ENCODE measurements at regions not wholly inside any gene's neighbourhood (a gene's known extent, or its start where the extent isn't known, plus 50 kb on each side); places are given as distances from the start of the nearest gene placed in this dataset.

DNA sequence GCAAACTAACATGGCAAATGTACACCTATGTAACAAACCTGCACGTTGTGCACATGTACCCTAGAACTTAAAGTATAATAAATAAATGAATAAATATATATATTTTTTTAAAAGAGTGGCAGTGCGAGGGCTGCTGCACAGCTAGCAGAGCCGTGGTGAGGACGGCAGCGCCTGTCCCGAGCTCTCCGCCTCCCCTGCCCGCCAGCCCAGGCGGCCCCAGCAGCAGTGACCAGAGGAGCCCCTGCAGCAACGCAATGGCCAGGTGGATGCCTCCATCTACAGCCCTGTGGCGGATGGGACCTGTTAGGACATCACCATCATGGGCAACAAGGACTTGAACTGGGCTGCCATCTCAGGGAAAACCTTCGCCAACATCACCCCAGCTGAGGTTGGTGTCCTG lies 351.9 kb downstream of the FAM72C start:
- H3K27me3 ChIP-seq = no peaks in the 10 kb centered on the region
- H3K4me1 ChIP-seq = no peaks in the 10 kb centered on the region
- no peak overlapping the region for H3K27ac ChIP-seq
- in situ Hi-C loops (cut with MboI; ENCODE audit: low sequenced_read_pairs in 4 of 4) (no loop called here), intact Hi-C loops (cut with DNase I; ENCODE audit: low total_unique reads) (no loop called here)
- DNase-seq (no peak), ATAC-seq (no peak)
- no peaks in the 10 kb centered on the region for H3K36me3 ChIP-seq
- H3K9me3 ChIP-seq = no peaks in the 10 kb centered on the region
- no peak overlapping the region for H3K4me3 ChIP-seq
- TF ChIP-seq, protein P1, sequence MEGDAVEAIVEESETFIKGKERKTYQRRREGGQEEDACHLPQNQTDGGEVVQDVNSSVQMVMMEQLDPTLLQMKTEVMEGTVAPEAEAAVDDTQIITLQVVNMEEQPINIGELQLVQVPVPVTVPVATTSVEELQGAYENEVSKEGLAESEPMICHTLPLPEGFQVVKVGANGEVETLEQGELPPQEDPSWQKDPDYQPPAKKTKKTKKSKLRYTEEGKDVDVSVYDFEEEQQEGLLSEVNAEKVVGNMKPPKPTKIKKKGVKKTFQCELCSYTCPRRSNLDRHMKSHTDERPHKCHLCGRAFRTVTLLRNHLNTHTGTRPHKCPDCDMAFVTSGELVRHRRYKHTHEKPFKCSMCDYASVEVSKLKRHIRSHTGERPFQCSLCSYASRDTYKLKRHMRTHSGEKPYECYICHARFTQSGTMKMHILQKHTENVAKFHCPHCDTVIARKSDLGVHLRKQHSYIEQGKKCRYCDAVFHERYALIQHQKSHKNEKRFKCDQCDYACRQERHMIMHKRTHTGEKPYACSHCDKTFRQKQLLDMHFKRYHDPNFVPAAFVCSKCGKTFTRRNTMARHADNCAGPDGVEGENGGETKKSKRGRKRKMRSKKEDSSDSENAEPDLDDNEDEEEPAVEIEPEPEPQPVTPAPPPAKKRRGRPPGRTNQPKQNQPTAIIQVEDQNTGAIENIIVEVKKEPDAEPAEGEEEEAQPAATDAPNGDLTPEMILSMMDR (IDR thresholded peaks at IDR 0.05 in 4 of 5, conservative IDR thresholded peaks at IDR 0.05 in 1 of 5) = no peak
- no peak for TF ChIP-seq POLR2A (IDR thresholded peaks at IDR 0.05)

DNA sequence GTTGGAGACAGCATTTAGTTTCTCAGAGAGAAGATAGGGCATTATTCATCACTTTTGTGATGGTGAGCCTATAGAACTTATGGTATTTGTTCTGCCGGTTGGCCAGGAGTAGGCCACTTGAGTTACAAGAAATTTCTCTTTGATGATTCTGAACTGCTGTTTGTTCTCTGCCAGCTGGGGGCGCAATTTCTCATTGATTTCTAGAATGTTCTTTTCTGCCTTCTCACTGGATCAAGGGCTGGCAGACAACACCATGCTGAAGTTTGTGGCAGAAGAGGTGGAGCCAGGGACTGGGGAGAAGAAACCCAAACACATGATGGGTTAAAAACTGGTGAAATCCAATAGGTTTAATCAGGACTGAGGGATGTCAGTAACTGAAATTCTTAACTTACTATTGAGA lies 360.6 kb downstream of the FAM72C start:
- no peak for DNase-seq

DNA sequence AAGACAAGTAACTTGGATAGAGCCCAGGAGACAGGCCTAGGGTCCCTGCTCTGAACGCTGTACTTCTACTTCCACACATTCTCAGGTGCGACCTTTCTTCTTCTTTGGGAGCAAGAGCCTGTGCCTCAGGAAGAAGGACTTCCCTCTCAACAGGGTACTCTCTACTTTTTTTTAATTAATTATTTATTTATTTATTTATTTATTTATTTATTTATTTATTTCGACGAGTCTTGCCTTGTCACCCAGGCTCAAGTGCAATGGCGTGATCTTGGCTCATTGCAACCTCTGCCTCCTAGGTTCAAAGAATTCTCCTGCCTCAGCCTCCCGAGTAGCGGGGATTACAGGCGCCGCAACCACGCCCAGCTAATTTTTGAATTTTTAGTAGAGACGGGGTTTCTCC lies 361.6 kb downstream of the FAM72C start:
- Histone ChIP-seq H3K27ac (no peak overlapping the region), H3K27me3 (no peaks in the 10 kb centered on the region), H3K36me3 (no peaks in the 10 kb centered on the region), H3K4me1 (no peaks in the 10 kb centered on the region), H3K9me3 (no peaks in the 10 kb centered on the region), H3K4me3 (no peak overlapping the region)
- ATAC-seq (no peak), DNase-seq (no peak)
- TF ChIP-seq POLR2A (IDR thresholded peaks at IDR 0.05) = no peak
- TF ChIP-seq, protein P1 (IDR thresholded peaks at IDR 0.05 in 4 of 5, conservative IDR thresholded peaks at IDR 0.05 in 1 of 5) = no peak
- in situ Hi-C loops (cut with MboI; ENCODE audit: low sequenced_read_pairs in 4 of 4) (no loop called here), intact Hi-C loops (cut with DNase I; ENCODE audit: low total_unique reads) (no loop called here)

More for the DNA sequence above, 360.6 kb downstream of the FAM72C start:
- no peak for TF ChIP-seq POLR2A (IDR thresholded peaks at IDR 0.05)
- TF ChIP-seq, protein P1 (IDR thresholded peaks at IDR 0.05 in 4 of 5, conservative IDR thresholded peaks at IDR 0.05 in 1 of 5) = no peak
- Histone ChIP-seq H3K36me3 (no peaks in the 10 kb centered on the region), H3K27me3 (no peaks in the 10 kb centered on the region), H3K9me3 (no peaks in the 10 kb centered on the region), H3K4me3 (no peak overlapping the region), H3K27ac (no peak overlapping the region), H3K4me1 (no peaks in the 10 kb centered on the region)
- intact Hi-C loops (cut with DNase I; ENCODE audit: low total_unique reads) (no loop called here), in situ Hi-C loops (cut with MboI; ENCODE audit: low sequenced_read_pairs in 4 of 4) (no loop called here)
- ATAC-seq = no peak

DNA sequence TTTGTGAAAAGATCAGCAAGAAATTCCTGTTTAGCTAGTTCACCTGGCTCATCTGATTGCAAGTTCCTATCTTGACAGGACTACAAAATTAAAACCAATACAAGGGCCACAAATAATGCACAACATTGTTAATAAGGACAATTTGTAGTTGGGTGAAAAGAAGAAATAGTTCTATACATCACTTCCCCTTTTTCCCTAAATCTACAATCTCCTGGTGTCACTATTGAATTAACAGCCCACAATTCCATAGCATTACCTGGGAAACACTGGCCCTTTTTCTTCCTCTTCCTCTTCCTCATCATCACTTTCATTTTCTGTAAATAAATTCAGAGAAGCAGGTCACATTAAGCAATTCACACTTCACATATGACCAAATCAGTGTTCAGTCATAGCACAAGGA lies 366.9 kb downstream of the FAM72C start:
- in situ Hi-C loops (cut with MboI; ENCODE audit: low sequenced_read_pairs in 4 of 4) (no loop called here), intact Hi-C loops (cut with DNase I; ENCODE audit: low total_unique reads) (no loop called here)
- DNase-seq = no peak
- no peaks in the 10 kb centered on the region for H3K4me1 ChIP-seq
- TF ChIP-seq, protein P1 (IDR thresholded peaks at IDR 0.05 in 4 of 5, conservative IDR thresholded peaks at IDR 0.05 in 1 of 5) = no peak
- no peak for TF ChIP-seq POLR2A (IDR thresholded peaks at IDR 0.05)
- no peaks in the 10 kb centered on the region for H3K9me3 ChIP-seq
- no peak for ATAC-seq
- H3K27ac ChIP-seq = no peak overlapping the region
- H3K4me3 ChIP-seq = no peak overlapping the region
- H3K36me3 ChIP-seq = no peaks in the 10 kb centered on the region
- H3K27me3 ChIP-seq = no peaks in the 10 kb centered on the region

DNA sequence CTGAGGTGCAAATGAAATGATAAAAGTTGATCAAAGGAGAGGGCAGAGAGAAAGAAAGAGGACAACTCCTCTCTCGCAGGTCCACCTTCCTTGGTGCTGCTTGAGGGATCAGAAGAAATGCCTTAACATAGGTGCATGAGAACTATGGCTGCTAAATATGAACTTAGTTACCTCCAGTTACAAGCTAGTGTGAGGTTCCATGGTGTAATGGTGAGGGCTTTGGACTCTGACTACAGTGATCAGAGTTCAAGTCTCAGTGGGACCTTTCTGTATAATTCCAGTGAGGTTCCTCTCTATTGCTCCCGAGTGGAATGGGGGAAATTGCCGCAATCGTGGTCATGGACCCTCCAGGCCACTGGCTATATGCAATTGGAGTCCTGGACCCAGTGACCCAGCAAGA lies 387.3 kb downstream of the FAM72C start:
- TF ChIP-seq, protein P1 (IDR thresholded peaks at IDR 0.05 in 4 of 5, conservative IDR thresholded peaks at IDR 0.05 in 1 of 5) = no peak
- no peak for TF ChIP-seq POLR2A (IDR thresholded peaks at IDR 0.05)
- ATAC-seq = no peak
- H3K27me3 ChIP-seq = no peaks in the 10 kb centered on the region
- no peaks in the 10 kb centered on the region for H3K36me3 ChIP-seq
- H3K9me3 ChIP-seq = no peaks in the 10 kb centered on the region
- DNase-seq = no peak
- no peaks in the 10 kb centered on the region for H3K4me1 ChIP-seq
- no peak overlapping the region for H3K4me3 ChIP-seq
- in situ Hi-C loops (cut with MboI; ENCODE audit: low sequenced_read_pairs in 4 of 4) (no loop called here), intact Hi-C loops (cut with DNase I; ENCODE audit: low total_unique reads) (no loop called here)
- no peak overlapping the region for H3K27ac ChIP-seq

Measured in gastrocnemius medialis (tissue), 4 donors.